ENCODE measurements at regions not wholly inside any gene's neighbourhood (a gene's known extent, or its start where the extent isn't known, plus 50 kb on each side); places are given as distances from the start of the nearest gene placed in this dataset.

- Histone ChIP-seq H3K4me1 (replicated peaks) (no peaks in the 10 kb centered on the region), H3K9me3 (no peaks in the 10 kb centered on the region), H3K27ac (no peak overlapping the region), H3K36me3 (no peaks in the 10 kb centered on the region), H3K27me3 (replicated peaks; ENCODE audit: insufficient read depth) (no peaks in the 10 kb centered on the region), H3K4me3 (no peak overlapping the region)
- no peak for DNase-seq (ENCODE audit: low spot score)
- intact Hi-C loops (cut with DNase I): no loop called here
- TF ChIP-seq POLR2AphosphoS5 (IDR thresholded peaks at IDR 0.05) (no peak), CTCF (IDR thresholded peaks at IDR 0.05) (no peak), POLR2A (IDR thresholded peaks at IDR 0.05) (no peak)
Observed at GRCh38 chrX:122245175-122245574, 938.9 kb upstream of the GRIA3 start.

- no peak for DNase-seq (ENCODE audit: low spot score)
- intact Hi-C loops (cut with DNase I): no loop called here
- Histone ChIP-seq H3K27ac (no peak overlapping the region), H3K27me3 (replicated peaks; ENCODE audit: insufficient read depth) (no peaks in the 10 kb centered on the region), H3K4me3 (no peak overlapping the region), H3K9me3 (no peaks in the 10 kb centered on the region), H3K36me3 (no peaks in the 10 kb centered on the region), H3K4me1 (replicated peaks) (no peaks in the 10 kb centered on the region)
- TF ChIP-seq POLR2A (IDR thresholded peaks at IDR 0.05): no peak
- WGBS: 70% methylated on average over 2 of the region's 2 CpGs
Observed at GRCh38 chrX:122245943-122246342, 938.1 kb upstream of the GRIA3 start.

- no peak for DNase-seq (ENCODE audit: low spot score)
- H3K4me3 ChIP-seq: no peak overlapping the region
- H3K36me3 ChIP-seq: no peaks in the 10 kb centered on the region
- H3K9me3 ChIP-seq: no peaks in the 10 kb centered on the region
- TF ChIP-seq POLR2AphosphoS5 (IDR thresholded peaks at IDR 0.05) (no peak), CTCF (IDR thresholded peaks at IDR 0.05) (no peak), POLR2A (IDR thresholded peaks at IDR 0.05) (no peak)
- H3K27ac ChIP-seq: no peak overlapping the region
- H3K27me3 ChIP-seq (replicated peaks; ENCODE audit: insufficient read depth): no peaks in the 10 kb centered on the region
- intact Hi-C loops (cut with DNase I): no loop called here
- no peaks in the 10 kb centered on the region for H3K4me1 ChIP-seq (replicated peaks)
- WGBS: 92% methylated on average over 2 of the region's 3 CpGs
Observed at GRCh38 chrX:122246937-122247336, 937.1 kb upstream of the GRIA3 start.

GRCh38 chrX:122248681-122249080 is 935.4 kb upstream of the GRIA3 start:
- H3K36me3 ChIP-seq: no peaks in the 10 kb centered on the region
- no peaks in the 10 kb centered on the region for H3K9me3 ChIP-seq
- intact Hi-C loops (cut with DNase I): no loop called here
- H3K27me3 ChIP-seq (replicated peaks; ENCODE audit: insufficient read depth): no peaks in the 10 kb centered on the region
- no peak for TF ChIP-seq POLR2A (IDR thresholded peaks at IDR 0.05)
- TF ChIP-seq CTCF (IDR thresholded peaks at IDR 0.05): no peak
- TF ChIP-seq POLR2AphosphoS5 (IDR thresholded peaks at IDR 0.05): no peak
- no peaks in the 10 kb centered on the region for H3K4me1 ChIP-seq (replicated peaks)
- no peak for DNase-seq (ENCODE audit: low spot score)
- H3K27ac ChIP-seq: no peak overlapping the region
- H3K4me3 ChIP-seq: no peak overlapping the region

- TF ChIP-seq POLR2A (IDR thresholded peaks at IDR 0.05) (no peak), CTCF (IDR thresholded peaks at IDR 0.05) (no peak), POLR2AphosphoS5 (IDR thresholded peaks at IDR 0.05) (no peak)
- no peak for DNase-seq (ENCODE audit: low spot score)
- no peak overlapping the region for H3K27ac ChIP-seq
- no peaks in the 10 kb centered on the region for H3K36me3 ChIP-seq
- H3K27me3 ChIP-seq (replicated peaks; ENCODE audit: insufficient read depth): no peaks in the 10 kb centered on the region
- no peaks in the 10 kb centered on the region for H3K9me3 ChIP-seq
- intact Hi-C loops (cut with DNase I): no loop called here
- H3K4me1 ChIP-seq (replicated peaks): no peaks in the 10 kb centered on the region
- H3K4me3 ChIP-seq: no peak overlapping the region
- WGBS: 85% methylated on average over 5 of the region's 5 CpGs
Observed at GRCh38 chrX:122252454-122252853, 931.6 kb upstream of the GRIA3 start.

Measured in prostate gland (tissue), 2 donors.